GM23248 (cell line): ENCODE measurements at regions not wholly inside any gene's neighbourhood (a gene's known extent, or its start where the extent isn't known, plus 50 kb on each side); places are given as distances from the start of the nearest gene placed in this dataset.

Experiments used
- EZH2 ChIP-seq: fragments of 200-600 bp; sonication (generic); IDR thresholded peaks from 2 replicates; pipeline ENCODE4 v1.6.1; 2018; ENCODE audit warnings: antibody characterized with exemption, mild to moderate bottlenecking; ENCODE audit not compliant: insufficient read depth, poor library complexity, severe bottlenecking
- EZH2phosphoT487 ChIP-seq: fragments of 200-600 bp; sonication (generic); IDR thresholded peaks from 2 replicates; pipeline ENCODE4 v1.6.1; 2018; ENCODE audit warnings: antibody characterized with exemption, moderate library complexity, mild to moderate bottlenecking, low read depth; ENCODE audit not compliant: insufficient read depth

DNA sequence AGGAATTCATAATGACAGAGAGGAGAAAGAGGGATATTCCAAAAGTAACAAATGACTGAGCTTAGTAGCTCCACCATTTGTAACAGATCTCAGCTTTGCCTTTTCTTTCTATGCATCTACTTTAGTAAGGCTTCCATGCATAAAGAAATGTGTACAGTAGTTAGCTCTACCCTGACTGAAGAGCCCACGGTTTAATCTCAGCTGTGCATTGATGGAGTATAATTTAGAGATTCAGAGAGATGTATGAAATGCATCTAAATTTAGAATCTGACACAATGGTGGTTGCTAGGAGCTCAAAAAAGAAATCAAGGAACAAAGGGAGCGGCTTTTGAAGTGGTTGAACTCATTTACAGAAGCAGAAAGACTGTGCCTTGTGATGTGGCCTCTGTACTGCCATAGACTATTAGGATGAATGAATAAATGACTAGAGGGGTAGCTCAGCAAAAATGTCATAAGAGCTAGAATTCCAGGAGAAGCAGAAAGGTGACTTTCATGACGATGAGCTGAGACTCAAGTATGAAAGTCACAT lies 838.6 kb downstream of the RPS29 start:
- TF ChIP-seq EZH2: no peak
- no peak for TF ChIP-seq EZH2phosphoT487
